Transverse colon (tissue), 4 donors: ENCODE measurements at regions not wholly inside any gene's neighbourhood (a gene's known extent, or its start where the extent isn't known, plus 50 kb on each side); places are given as distances from the start of the nearest gene placed in this dataset.

ENCODE experiments used
- DNase-seq: peaks from one replicate; pipeline ENCODE4 v3.0.0-alpha.2; 2019
- H3K27ac ChIP-seq, 4 donors: fragments of 200-600 bp; sonication (generic); 2 replicates each; pipeline ENCODE4 v1.5.1; 2016 to 2018; ENCODE audit warnings: inconsistent platforms in 4 of 4
- H3K27me3 ChIP-seq: fragments of 200-600 bp; sonication (generic); 2 replicates; pipeline ENCODE4 v1.5.1; 2017; ENCODE audit warnings: inconsistent platforms
- H3K36me3 ChIP-seq, 4 donors: fragments of 200-600 bp; sonication (generic); 2 replicates each; pipeline ENCODE4 v1.5.1; 2017 to 2019; ENCODE audit warnings: inconsistent platforms in 4 of 4
- H3K4me1 ChIP-seq, 4 donors: fragments of 200-600 bp; sonication (generic); 2 replicates each; pipeline ENCODE4 v1.5.1; 2017 to 2020; ENCODE audit warnings: inconsistent platforms in 4 of 4
- H3K4me3 ChIP-seq, 4 donors: fragments of 200-600 bp; sonication (generic); 1 replicate in 1 of 4; 2 replicates in 3 of 4; pipeline versions ENCODE4 v1.5.1 to v1.6.1; 2017 to 2019; ENCODE audit warnings: inconsistent platforms in 4 of 4
- H3K9me3 ChIP-seq, 2 donors: fragments of 200-600 bp; sonication (generic); 2 replicates each; pipeline ENCODE4 v1.5.1; 2017 to 2019; ENCODE audit warnings: inconsistent platforms in 2 of 2
- CTCF ChIP-seq, 5 experiments: fragments of 200-600 bp in 3 of 5; fragments of 450-650 bp in 2 of 5; sonication (generic) in 3 of 5; IDR thresholded peaks; 1 replicate in 2 of 5; 2 replicates in 3 of 5; pipeline ENCODE4 v1.5.1; 2016 to 2017; ENCODE audit warnings: antibody characterized with exemption in 5 of 5, inconsistent platforms in 3 of 5, mild to moderate bottlenecking in 2 of 5, moderate library complexity in 1 of 5
- EP300 ChIP-seq: sonication (generic); formaldehyde crosslinking; IDR thresholded peaks from one replicate; pipeline ENCODE4 v1.6.1; 2017; ENCODE audit warnings: antibody characterized with exemption, low read depth
- POLR2A ChIP-seq: fragments of 450-650 bp; IDR thresholded peaks from one replicate; pipeline ENCODE4 v1.6.1; 2016; ENCODE audit warnings: antibody characterized with exemption, mild to moderate bottlenecking, moderate library complexity
- POLR2AphosphoS5 ChIP-seq, 3 donors: sonication (generic); formaldehyde crosslinking; IDR thresholded peaks; one replicate each; pipeline ENCODE4 v1.6.1; 2016; ENCODE audit warnings: antibody characterized with exemption in 3 of 3
- WGBS, 2 donors: methylation state at CpG; one replicate each; pipeline ENCODE4 v1.1.5; 2018; ENCODE audit warnings: low coverage in 1 of 2; 5-methylcytosine and 5-hydroxymethylcytosine counted together
- in situ Hi-C, 4 donors: fragments of 200-750 bp; cut with MboI; loops; one replicate each; pipeline versions ENCODE4 v1.15.0 to v1.15.1; 2017; ENCODE audit warnings: low sequenced_read_pairs in 3 of 4, low pct_ligation_motif_present in 1 of 4, low pct_unique_long_range_greater_than_20kb in 1 of 4
- intact Hi-C: fragments of 100-400 bp; cut with DNase I; formaldehyde crosslinking; loops from one replicate; pipeline ENCODE4 v1.15.1; 2023; ENCODE audit warnings: low total_unique reads

GRCh38 chr20:43838703-43839060, 76.0 kb upstream of the TOX2 start:
- Histone ChIP-seq H3K9me3 (no peaks in the 10 kb centered on the region), H3K4me3 (no peak overlapping the region), H3K36me3 (no peaks in the 10 kb centered on the region), H3K4me1 (no peaks in the 10 kb centered on the region), H3K27me3 (no peaks in the 10 kb centered on the region), H3K27ac (no peak overlapping the region)
- 65 to 83% methylated on average over 2 to 5 of the region's 5 CpGs for WGBS, 2 donors
- no peak for DNase-seq
- intact Hi-C loops: no loop called here
- in situ Hi-C loops: no loop called here
- no peak for TF ChIP-seq POLR2A
- no peak for TF ChIP-seq EP300
- no peak for TF ChIP-seq CTCF (IDR thresholded peaks at IDR 0.05)
- TF ChIP-seq POLR2AphosphoS5 (IDR thresholded peaks at IDR 0.05): no peak

GRCh38 chr20:43837856-43838702, 76.6 kb upstream of the TOX2 start:
- Histone ChIP-seq H3K4me3 (no peak overlapping the region), H3K27ac (no peak overlapping the region), H3K27me3 (no peaks in the 10 kb centered on the region), H3K9me3 (no peaks in the 10 kb centered on the region), H3K4me1 (no peaks in the 10 kb centered on the region), H3K36me3 (no peaks in the 10 kb centered on the region)
- no peak for DNase-seq
- TF ChIP-seq CTCF (IDR thresholded peaks at IDR 0.05): no peak
- no peak for TF ChIP-seq POLR2AphosphoS5 (IDR thresholded peaks at IDR 0.05)
- no peak for TF ChIP-seq POLR2A
- no peak for TF ChIP-seq EP300
- intact Hi-C loops (no loop called here), in situ Hi-C loops (no loop called here)
- WGBS, 2 donors: 91 to 95% methylated on average over 4 to 13 of the region's 14 CpGs

- Histone ChIP-seq H3K27ac (no peak overlapping the region), H3K9me3 (no peaks in the 10 kb centered on the region), H3K27me3 (no peaks in the 10 kb centered on the region), H3K36me3 (no peaks in the 10 kb centered on the region), H3K4me1 (no peaks in the 10 kb centered on the region), H3K4me3 (no peak overlapping the region)
- DNase-seq: no peak
- 89 to 94% methylated on average over 3 to 6 of the region's 6 CpGs for WGBS, 2 donors
- in situ Hi-C loops: no loop called here
- no peak for TF ChIP-seq EP300
- no peak for TF ChIP-seq CTCF (IDR thresholded peaks at IDR 0.05)
- TF ChIP-seq POLR2A: no peak
- TF ChIP-seq POLR2AphosphoS5 (IDR thresholded peaks at IDR 0.05): no peak
- intact Hi-C loops: no loop called here
Measured at GRCh38 chr20:43836790-43837189, 77.9 kb upstream of the TOX2 start.

DNA sequence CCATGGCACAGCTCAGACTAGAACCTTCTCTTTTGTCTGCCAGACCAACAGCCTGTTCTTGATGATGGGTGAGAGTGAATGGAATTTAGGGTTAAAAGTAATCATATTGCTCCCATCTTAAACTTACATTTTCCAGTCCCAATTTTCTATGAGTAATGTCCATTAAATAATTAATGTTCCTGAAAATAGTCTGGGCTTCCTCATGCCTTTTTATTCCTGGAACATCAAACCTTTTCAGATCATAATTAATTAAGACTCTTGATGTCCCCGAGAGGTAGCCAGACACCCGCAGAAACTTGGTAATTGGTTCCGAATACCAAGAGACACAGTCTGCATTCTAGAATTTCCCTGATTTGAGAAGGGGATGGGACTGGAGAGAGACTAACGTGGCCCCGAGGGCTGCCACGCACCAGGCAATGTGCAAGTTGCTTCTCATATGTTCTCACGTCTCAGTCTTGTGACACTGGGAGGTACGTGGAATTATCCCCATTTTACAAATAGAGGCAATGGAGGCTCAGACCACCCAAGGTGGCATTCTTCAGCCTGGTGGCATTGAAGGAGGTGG, 78.6 kb upstream of the TOX2 start:
- TF ChIP-seq EP300: no peak
- TF ChIP-seq CTCF (IDR thresholded peaks at IDR 0.05): no peak
- no peak for TF ChIP-seq POLR2AphosphoS5 (IDR thresholded peaks at IDR 0.05)
- no peak for TF ChIP-seq POLR2A
- H3K36me3 ChIP-seq: no peaks in the 10 kb centered on the region
- intact Hi-C loops: no loop called here
- 85 to 95% methylated on average over 4 to 8 of the region's 8 CpGs for WGBS, 2 donors
- H3K9me3 ChIP-seq: no peaks in the 10 kb centered on the region
- no peak overlapping the region for H3K27ac ChIP-seq
- DNase-seq: no peak
- no peaks in the 10 kb centered on the region for H3K27me3 ChIP-seq
- in situ Hi-C loops: no loop called here
- no peaks in the 10 kb centered on the region for H3K4me1 ChIP-seq
- no peak overlapping the region for H3K4me3 ChIP-seq
